ENCODE measurements at regions not wholly inside any gene's neighbourhood (a gene's known extent, or its start where the extent isn't known, plus 50 kb on each side); places are given as distances from the start of the nearest gene placed in this dataset.

DNA sequence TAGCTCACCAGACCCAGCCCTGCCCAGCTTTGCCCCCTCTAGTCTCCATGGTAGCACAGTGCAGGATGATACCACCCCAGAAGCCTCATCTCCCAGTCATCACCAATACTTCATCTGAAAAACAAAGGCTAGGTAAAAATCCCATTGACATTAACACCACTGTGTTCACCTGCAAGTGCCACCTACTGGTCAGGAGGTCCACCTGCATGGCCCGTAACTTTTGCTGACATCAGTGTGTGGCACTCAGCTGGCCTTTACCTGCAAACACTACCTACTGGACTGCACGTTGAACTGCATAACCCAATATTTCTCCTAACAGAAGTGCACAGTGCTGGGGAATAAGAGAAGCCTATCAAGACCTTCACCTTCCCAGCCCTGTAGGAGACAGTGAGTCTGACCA lies 234.7 kb upstream of the ADGRB3 start:
- no peak for DNase-seq (ENCODE audit: low read depth in 3 of 3, low spot score in 2 of 3)

DNA sequence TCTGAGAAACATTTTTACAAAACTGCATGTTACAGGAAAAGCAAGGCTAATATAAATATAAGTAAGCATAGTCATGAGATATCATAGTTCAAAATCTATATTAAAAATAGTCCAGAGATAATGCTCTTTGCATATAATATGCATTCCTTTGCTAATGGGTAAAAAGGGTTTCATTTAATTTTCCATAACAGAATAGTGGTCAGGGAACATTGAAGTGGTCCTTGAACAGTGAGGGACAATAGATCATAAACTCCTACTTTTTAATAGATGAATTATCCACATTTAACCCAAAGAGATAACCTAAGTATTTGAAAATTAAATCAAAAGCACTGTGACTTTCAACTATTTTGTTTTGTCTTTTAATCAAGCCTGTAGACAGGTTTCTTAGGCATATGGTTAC lies 243.1 kb upstream of the ADGRB3 start:
- DNase-seq (ENCODE audit: low read depth in 3 of 3, low spot score in 2 of 3): no peak

DNA sequence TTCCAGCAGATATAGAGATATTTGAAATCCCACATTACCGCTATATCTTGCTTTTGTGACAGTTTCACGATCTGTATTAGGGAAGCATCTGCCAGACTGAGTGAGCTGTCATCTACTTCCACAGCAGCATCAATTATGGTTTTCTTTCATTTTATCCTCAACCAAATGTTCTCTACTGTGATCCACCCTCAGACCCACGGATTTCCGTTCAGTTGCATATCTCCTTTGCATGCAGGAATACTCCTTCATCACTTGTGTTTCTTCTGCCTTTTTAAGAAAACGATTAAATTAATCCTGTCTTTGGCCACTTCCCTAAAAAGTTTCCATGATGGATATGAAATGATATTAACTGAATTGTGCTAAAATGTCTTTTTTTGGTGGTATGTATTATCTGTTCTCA lies 262.1 kb upstream of the ADGRB3 start:
- no peak for DNase-seq (ENCODE audit: low read depth in 3 of 3, low spot score in 2 of 3)

DNA sequence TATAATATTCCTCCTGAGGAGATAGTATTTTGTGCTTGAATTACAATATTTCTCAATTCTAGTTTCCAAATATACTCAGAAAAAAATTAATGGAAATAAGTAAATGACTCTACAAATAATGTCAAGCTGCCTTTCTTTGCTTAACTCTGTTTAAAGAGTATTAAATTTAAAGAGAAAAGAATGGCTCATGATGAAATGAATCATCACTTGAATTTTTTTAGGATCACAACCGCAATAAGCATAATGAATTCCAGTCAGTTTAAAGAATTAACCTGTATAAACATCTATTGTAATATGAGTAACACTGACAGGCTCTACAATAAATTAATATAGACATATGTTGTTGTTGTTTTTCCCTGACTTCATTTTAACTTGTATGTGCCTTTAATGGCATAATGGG lies 266.2 kb upstream of the ADGRB3 start:
- no peak for DNase-seq (ENCODE audit: low read depth in 3 of 3, low spot score in 2 of 3)

DNA sequence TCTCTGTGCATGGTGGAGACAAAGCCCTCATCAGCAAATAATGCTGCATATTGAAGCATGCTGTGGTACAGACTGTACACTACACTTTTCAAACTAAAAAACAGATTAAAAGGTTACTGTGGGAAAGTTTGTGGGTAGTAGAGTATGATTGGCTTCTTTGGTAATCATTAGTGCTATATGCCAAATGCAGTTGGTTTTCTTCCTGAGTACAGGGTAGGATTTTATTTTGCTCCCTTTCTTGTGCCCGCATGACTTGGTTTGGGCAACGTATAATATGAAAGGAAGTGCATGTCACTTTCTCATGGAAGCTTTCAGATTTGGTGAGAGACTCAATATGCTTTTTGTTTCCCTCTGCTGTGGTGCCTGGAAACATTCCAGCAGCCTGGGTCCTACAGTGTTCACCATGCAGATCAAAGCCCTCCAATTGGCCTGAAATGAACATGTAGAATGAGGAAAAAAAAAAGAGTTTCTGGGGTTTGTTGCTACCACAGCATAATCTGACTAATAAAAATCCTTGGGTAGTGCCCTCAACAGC lies 270.7 kb upstream of the ADGRB3 start:
- no peak for DNase-seq (ENCODE audit: low read depth in 3 of 3, low spot score in 2 of 3)

DNA sequence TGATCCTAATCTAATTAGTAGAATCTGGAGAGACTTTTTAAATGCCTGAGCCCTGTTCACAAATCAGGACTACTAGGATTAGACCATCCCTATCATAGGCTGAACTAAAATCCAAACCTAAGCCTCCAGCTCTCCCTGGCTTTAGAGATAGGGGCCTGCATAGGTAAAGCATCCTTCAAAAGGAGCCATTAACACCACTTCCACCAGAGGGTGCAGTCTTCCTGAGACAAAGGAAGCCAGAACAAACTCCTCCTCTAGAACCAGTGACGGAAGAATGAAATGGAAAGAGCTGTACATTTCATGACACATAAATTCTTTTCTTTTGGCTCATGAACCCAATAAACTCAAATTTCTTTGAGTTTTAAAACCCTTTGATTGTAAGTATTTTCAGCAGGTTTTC lies 291.2 kb upstream of the ADGRB3 start:
- peak in 1 of 3 donors; percentile 3 for DNase-seq (ENCODE audit: low read depth in 3 of 3, low spot score in 2 of 3)

GRCh38 chr6:68342286-68342685 lies 292.8 kb upstream of the ADGRB3 start:
- no peak for DNase-seq (ENCODE audit: low read depth in 3 of 3, low spot score in 2 of 3)

DNA sequence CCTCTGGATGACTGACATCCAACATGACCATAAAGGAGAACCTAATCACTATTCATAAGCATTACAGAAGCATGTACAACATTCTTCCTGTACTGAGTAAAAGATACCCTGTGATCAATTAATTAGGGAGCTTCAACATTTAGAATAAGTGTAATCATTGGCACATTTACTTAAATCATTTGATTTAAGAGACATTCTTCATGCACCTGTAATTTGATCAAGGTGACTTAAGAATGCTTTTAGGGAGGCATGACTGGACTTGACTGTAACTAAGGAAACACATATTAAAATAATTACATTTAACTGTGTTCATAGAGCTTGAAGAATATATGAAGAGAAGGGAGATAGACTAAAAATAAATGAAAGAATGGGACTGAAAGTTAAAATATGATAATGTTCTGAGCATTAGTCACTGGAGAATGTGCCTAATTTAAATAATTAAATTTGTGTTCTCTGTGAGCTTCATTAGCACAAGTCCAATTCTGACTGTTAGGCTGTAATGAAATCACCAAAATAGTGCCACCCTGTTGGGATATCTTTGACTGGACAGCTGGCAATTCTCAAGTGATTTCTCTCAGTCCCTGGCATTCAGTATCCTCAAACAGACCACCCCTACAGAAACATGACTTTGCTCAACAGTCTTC lies 295.5 kb upstream of the ADGRB3 start:
- DNase-seq (ENCODE audit: low read depth in 3 of 3, low spot score in 2 of 3): no peak

DNA sequence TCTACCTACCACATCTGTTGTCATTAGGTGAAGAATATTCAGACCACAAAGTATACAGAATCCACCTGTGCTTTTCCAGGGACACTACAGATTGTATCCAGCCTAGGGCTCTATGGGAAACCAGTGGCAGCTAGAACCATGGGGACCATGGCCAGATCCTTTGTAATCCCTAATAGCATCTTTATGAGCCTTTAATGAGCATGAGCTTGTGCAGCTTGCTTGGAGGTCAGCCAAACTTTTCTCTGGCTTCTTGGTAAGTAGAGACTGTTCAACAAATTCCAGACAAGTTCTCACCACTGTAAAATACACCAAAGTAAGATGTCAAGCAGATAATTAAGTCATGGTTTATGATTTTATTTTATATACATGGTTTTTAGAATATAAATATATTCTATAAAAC lies 301.6 kb upstream of the ADGRB3 start:
- DNase-seq (ENCODE audit: low read depth in 3 of 3, low spot score in 2 of 3): peak in 1 of 3 donors; percentile 3

GRCh38 chr6:68328156-68328555 lies 306.9 kb upstream of the ADGRB3 start:
- no peak for DNase-seq (ENCODE audit: low read depth in 3 of 3, low spot score in 2 of 3)

GRCh38 chr6:68326762-68327161 lies 308.3 kb upstream of the ADGRB3 start:
- DNase-seq (ENCODE audit: low read depth in 3 of 3, low spot score in 2 of 3): no peak

DNA sequence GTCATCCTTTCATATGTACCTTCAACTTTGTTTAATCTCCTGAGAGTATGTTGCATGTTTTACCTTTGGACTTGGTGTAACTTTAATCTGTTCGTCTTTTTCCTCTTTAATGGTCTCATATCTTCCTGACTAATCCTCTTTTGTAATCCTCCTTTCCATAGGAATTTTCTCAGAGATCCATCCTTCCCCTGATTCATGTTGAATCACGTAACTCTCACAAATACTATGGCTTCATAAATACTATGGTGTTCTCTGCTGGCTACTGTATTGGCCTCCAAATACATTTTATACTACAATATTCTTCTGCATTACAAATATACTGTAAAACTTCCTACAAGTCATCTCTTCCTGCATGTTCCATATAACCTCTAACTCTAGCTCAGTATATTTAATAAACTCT lies 317.7 kb upstream of the ADGRB3 start:
- DNase-seq (ENCODE audit: low read depth in 3 of 3, low spot score in 2 of 3): no peak

- no peak for DNase-seq (ENCODE audit: low read depth in 3 of 3, low spot score in 2 of 3)
These were observed 321.2 kb upstream of the ADGRB3 start for GRCh38 chr6:68313911-68314310.

- DNase-seq (ENCODE audit: low read depth in 3 of 3, low spot score in 2 of 3): no peak
These were observed 327.8 kb upstream of the ADGRB3 start for GRCh38 chr6:68307301-68307700.

GRCh38 chr6:68296126-68296525 lies 339.0 kb upstream of the ADGRB3 start:
- DNase-seq (ENCODE audit: low read depth in 3 of 3, low spot score in 2 of 3): no peak

- DNase-seq (ENCODE audit: low read depth in 3 of 3, low spot score in 2 of 3): no peak
These were observed 352.4 kb upstream of the ADGRB3 start for GRCh38 chr6:68282646-68283045.

DNA sequence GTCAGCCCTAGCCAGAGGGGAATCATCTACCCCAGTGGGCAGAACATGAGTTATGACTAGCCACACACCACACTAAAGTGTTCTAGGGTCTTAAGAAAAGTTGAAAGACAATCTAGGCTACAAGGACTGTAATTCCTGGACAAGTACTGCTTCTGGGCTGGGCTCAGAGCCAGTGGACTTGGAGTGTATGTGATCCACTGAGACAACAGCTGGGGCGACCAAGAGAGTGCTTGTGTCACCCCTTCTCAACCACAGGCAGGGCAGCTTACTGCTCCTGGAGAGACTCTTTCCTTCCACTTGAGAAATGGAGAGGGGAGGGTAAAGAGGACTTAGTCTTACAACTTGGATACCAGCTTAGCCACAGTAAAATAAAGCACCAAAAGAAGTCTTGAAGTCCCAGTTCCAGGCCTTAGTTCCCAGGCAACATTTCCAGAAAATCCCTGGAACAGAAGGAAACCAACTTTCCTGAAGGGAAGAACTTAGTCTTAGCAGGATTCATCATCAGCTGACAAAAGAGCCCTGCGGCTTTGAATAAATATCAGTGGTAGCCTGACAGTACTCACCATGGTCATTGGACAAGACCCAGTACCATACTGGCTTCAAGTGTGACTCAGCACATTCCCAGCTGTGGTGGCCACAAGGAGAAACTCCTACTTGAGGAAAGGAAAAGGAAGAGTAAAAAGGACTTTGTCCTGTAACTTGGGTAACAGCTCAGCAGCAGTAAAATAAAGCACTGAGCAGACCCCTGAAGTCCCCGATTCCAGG lies 355.1 kb upstream of the ADGRB3 start:
- no peak for DNase-seq (ENCODE audit: low read depth in 3 of 3, low spot score in 2 of 3)

DNA sequence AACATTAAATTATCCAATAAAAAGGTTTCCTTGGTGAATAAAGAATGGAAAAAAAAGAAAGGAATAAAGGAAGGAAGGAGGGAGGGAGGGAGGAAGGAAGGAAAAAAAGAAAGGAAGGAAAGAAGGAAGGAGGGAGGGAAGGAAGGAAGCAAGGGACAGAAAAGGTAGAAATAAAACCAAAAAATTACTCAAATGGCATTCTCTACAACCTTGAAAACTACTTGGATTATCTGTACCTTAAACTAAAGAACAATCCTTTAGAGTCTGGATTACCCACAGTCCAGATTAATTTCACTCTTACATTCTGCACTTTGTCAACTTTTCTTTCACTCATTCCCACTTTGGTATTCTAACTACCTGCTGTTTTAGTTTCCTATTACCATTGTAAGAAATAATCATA lies 361.8 kb upstream of the ADGRB3 start:
- no peak for DNase-seq (ENCODE audit: low read depth in 3 of 3, low spot score in 2 of 3)

DNA sequence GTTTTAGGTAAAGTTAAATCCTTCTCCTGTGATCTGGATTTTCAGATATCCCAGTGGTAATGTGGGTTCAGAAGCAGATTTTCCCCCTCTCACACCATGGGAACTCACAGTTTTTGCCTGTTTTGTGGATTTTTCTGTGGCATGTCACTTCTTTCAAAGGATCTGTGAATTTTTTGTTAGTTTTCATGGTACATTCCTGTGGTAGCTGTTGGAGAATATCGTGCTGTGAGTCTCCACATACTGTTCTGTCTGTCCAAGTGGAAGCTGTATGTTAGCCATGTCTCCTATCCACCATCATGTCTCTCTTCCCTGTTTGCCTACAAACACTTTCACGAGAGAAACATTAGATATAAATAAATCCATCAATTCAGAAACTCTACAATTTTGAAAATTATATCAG lies 378.7 kb upstream of the ADGRB3 start:
- no peak for DNase-seq (ENCODE audit: low read depth in 3 of 3, low spot score in 2 of 3)

- DNase-seq (ENCODE audit: low read depth in 3 of 3, low spot score in 2 of 3): no peak
These were observed 382.4 kb upstream of the ADGRB3 start for GRCh38 chr6:68252632-68253031.

GRCh38 chr6:68247782-68248181 lies 387.3 kb upstream of the ADGRB3 start:
- DNase-seq (ENCODE audit: low read depth in 3 of 3, low spot score in 2 of 3): no peak

- no peak for DNase-seq (ENCODE audit: low read depth in 3 of 3, low spot score in 2 of 3)
These were observed 394.4 kb upstream of the ADGRB3 start for GRCh38 chr6:68240726-68241125.

Measured in right renal cortex interstitium (tissue), 3 donors.